IPS DF 6.9 (cell line): ENCODE measurements at regions not wholly inside any gene's neighbourhood (a gene's known extent, or its start where the extent isn't known, plus 50 kb on each side); places are given as distances from the start of the nearest gene placed in this dataset.

Experiments used
- DNase-seq: peaks from one replicate; pipeline ENCODE4 v3.0.0-alpha.2; 2013; ENCODE audit warnings: low read depth, low spot score
- H3K27ac ChIP-seq: one replicate; pipeline ENCODE4 v1.5.1; 2013; ENCODE audit warnings: low read length, control low read depth
- H3K27me3 ChIP-seq: 2 replicates; pipeline ENCODE4 v1.6.1; 2013; ENCODE audit warnings: mild to moderate bottlenecking, low read length; ENCODE audit not compliant: control insufficient read depth, insufficient read depth
- H3K36me3 ChIP-seq: 2 replicates; pipeline ENCODE4 v1.6.1; 2013; ENCODE audit warnings: low read length; ENCODE audit not compliant: control insufficient read depth, insufficient read depth
- H3K4me1 ChIP-seq: 2 replicates; pipeline ENCODE4 v1.6.1; 2013; ENCODE audit warnings: low read length; ENCODE audit not compliant: control insufficient read depth, insufficient read depth
- H3K4me3 ChIP-seq: 2 replicates; pipeline ENCODE4 v1.5.1; 2013; ENCODE audit warnings: mild to moderate bottlenecking, low read length
- H3K9me3 ChIP-seq: 2 replicates; pipeline ENCODE4 v1.6.1; 2013; ENCODE audit warnings: low read length, inconsistent platforms; ENCODE audit not compliant: control insufficient read depth, insufficient read depth
- WGBS: extraction: QIAGEN DNeasy Blood & Tissue Kit; methylation state at CpG from one replicate; pipeline ENCODE4 v1.1.7; 2013; ENCODE audit warnings: mixed read lengths, missing lambda C conversion rate; ENCODE audit not compliant: insufficient read length, insufficient coverage; 5-methylcytosine and 5-hydroxymethylcytosine counted together

- WGBS: no CpG with 5 or more reads among the region's 3 CpGs
- no peaks in the 10 kb centered on the region for H3K36me3 ChIP-seq
- H3K4me1 ChIP-seq: no peaks in the 10 kb centered on the region
- no peaks in the 10 kb centered on the region for H3K27me3 ChIP-seq
- no peaks in the 10 kb centered on the region; the same call in 1 of the 2 replicates for H3K9me3 ChIP-seq
- no peak for DNase-seq
- H3K4me3 ChIP-seq: no peak overlapping the region
- no peak overlapping the region for H3K27ac ChIP-seq
Measured at GRCh38 chrX:16528620-16529019, 121.3 kb upstream of the S100G start.
